ENCODE measurements at regions not wholly inside any gene's neighbourhood (a gene's known extent, or its start where the extent isn't known, plus 50 kb on each side); places are given as distances from the start of the nearest gene placed in this dataset.
"Not testable (repeated sequence)": the region's sequence is repeated elsewhere in the genome, so short reads cannot be mapped to it uniquely, and the experiment has no call there.

GRCh38 chr5:84450617-84451414 is 66.1 kb upstream of the EDIL3 start:
- no peak for DNase-seq

GRCh38 chr5:84445049-84445685 is 60.5 kb upstream of the EDIL3 start:
- DNase-seq, result no peak

- DNase-seq, result no peak
These were observed 53.8 kb upstream of the EDIL3 start for GRCh38 chr5:84438456-84438855.

- DNase-seq, result no peak
These were observed 53.1 kb upstream of the EDIL3 start for GRCh38 chr5:84437673-84438315.

- DNase-seq, result no peak
These were observed 52.2 kb upstream of the EDIL3 start for GRCh38 chr5:84436866-84437265.

GRCh38 chr5:84435861-84436346 is 51.2 kb upstream of the EDIL3 start:
- not testable (repeated sequence) for DNase-seq

Measured in NCI-H2171 treated with DMSO at 0.1 percent for 48 hours (cell line).